IMR-90 (cell line): ENCODE measurements at regions not wholly inside any gene's neighbourhood (a gene's known extent, or its start where the extent isn't known, plus 50 kb on each side); places are given as distances from the start of the nearest gene placed in this dataset.

Source experiments
- ATAC-seq: fragments of 200-7000 bp; cut with Tn5 transposase; 2 replicates; pipeline ENCODE4 v1.9.1; 2020; ENCODE audit warnings: low read depth, mild to moderate bottlenecking, moderate library complexity
- BruUV-seq: library from RNA; stranded (reverse); fragments of 400-500 nt; replicated peaks from 2 replicates; lab custom pipeline; 2021; lab: Mats Ljungman, UMichigan
- CTCF ChIA-PET: fragments of 300-600 bp; formaldehyde crosslinking; extraction: SDS; loops from one replicate; lab custom pipeline; 2021; ENCODE audit warnings: antibody characterized with exemption; lab: Yijun Ruan, JAX
- POLR2A ChIA-PET: fragments of 300-600 bp; sonication (Branson Sonifier 250); formaldehyde crosslinking; loops from one replicate; lab custom pipeline; 2022; ENCODE audit warnings: antibody characterized with exemption; ENCODE audit not compliant: unreplicated experiment; lab: Charles Lee
- DNase-seq: peaks from one replicate; pipeline ENCODE4 v3.0.0; 2013
- H2AFZ ChIP-seq: replicated peaks from 2 replicates; pipeline ENCODE3; 2013; ENCODE audit warnings: low read length, mild to moderate bottlenecking; ENCODE audit not compliant: poor library complexity
- H2AK5ac ChIP-seq: 2 replicates; pipeline ENCODE4 v1.6.1; 2013; ENCODE audit warnings: low read depth, low read length, inconsistent platforms
- H2AK9ac ChIP-seq: replicated peaks from 2 replicates; pipeline ENCODE3; 2013; ENCODE audit warnings: mild to moderate bottlenecking, low read depth, low read length, moderate library complexity; ENCODE audit not compliant: poor library complexity
- H2BK120ac ChIP-seq: 2 replicates; pipeline ENCODE4 v1.6.1; 2013; ENCODE audit warnings: low read depth, low read length, inconsistent platforms
- H2BK15ac ChIP-seq: 3 replicates; pipeline ENCODE4 v1.6.1; 2013; ENCODE audit warnings: low read depth, low read length, inconsistent platforms
- H2BK20ac ChIP-seq: 2 replicates; pipeline ENCODE4 v1.6.1; 2013; ENCODE audit warnings: low read depth, mild to moderate bottlenecking, inconsistent platforms, low read length, moderate library complexity
- H2BK5ac ChIP-seq: 2 replicates; pipeline ENCODE4 v1.6.1; 2013; ENCODE audit warnings: mild to moderate bottlenecking, low read depth, low read length, inconsistent platforms; ENCODE audit not compliant: poor library complexity, severe bottlenecking
- H3K14ac ChIP-seq: replicated peaks from 2 replicates; pipeline ENCODE4 v1.6.1; 2013; ENCODE audit warnings: low read depth, low read length, inconsistent platforms
- H3K18ac ChIP-seq: 2 replicates; pipeline ENCODE4 v1.6.1; 2013; ENCODE audit warnings: low read depth, low read length, control low read depth
- H3K23ac ChIP-seq: 2 replicates; pipeline ENCODE4 v1.6.1; 2013; ENCODE audit warnings: low read depth, low read length, inconsistent platforms
- H3K27ac ChIP-seq: 2 replicates; pipeline ENCODE4 v1.5.1; 2013; ENCODE audit warnings: mild to moderate bottlenecking, control low read depth, low read length; ENCODE audit not compliant: insufficient read depth
- H3K27me3 ChIP-seq: 2 replicates; pipeline ENCODE4 v1.6.1; 2013; ENCODE audit warnings: low read length; ENCODE audit not compliant: control insufficient read depth, insufficient read depth
- H3K36me3 ChIP-seq: 2 replicates; pipeline ENCODE4 v1.6.1; 2013; ENCODE audit warnings: low read length, mixed read lengths; ENCODE audit not compliant: control insufficient read depth, insufficient read depth
- H3K4ac ChIP-seq: 2 replicates; pipeline ENCODE4 v1.6.1; 2013; ENCODE audit warnings: low read depth, low read length, inconsistent platforms
- H3K4me1 ChIP-seq: 2 replicates; pipeline ENCODE4 v1.6.1; 2013; ENCODE audit warnings: low read length, mixed read lengths; ENCODE audit not compliant: control insufficient read depth, insufficient read depth
- H3K4me2 ChIP-seq: 2 replicates; pipeline ENCODE4 v1.6.1; 2013; ENCODE audit warnings: low read depth, mild to moderate bottlenecking, control low read depth, low read length, moderate library complexity
- H3K4me3 ChIP-seq: 2 replicates; pipeline ENCODE4 v1.5.1; 2013; ENCODE audit warnings: low read depth, mild to moderate bottlenecking, control low read depth, low read length, moderate library complexity; ENCODE audit not compliant: insufficient read depth
- H3K56ac ChIP-seq: 2 replicates; pipeline ENCODE4 v1.6.1; 2013; ENCODE audit warnings: low read length, inconsistent platforms; ENCODE audit not compliant: insufficient read depth; ENCODE audit errors: extremely low read depth
- H3K79me1 ChIP-seq, 2 experiments: 2 replicates each; pipeline ENCODE4 v1.6.1; 2013; ENCODE audit warnings: low read length in 2 of 2, inconsistent platforms in 1 of 2, low read depth in 1 of 2
- H3K9ac ChIP-seq: 2 replicates; pipeline ENCODE4 v1.6.1; 2013; ENCODE audit warnings: low read depth, low read length, control low read depth
- H3K9me1 ChIP-seq: 2 replicates; pipeline ENCODE4 v1.6.1; 2013; ENCODE audit warnings: low read length, inconsistent platforms; ENCODE audit not compliant: insufficient read depth
- H3K9me3 ChIP-seq: 2 replicates; pipeline ENCODE4 v1.6.1; 2013; ENCODE audit warnings: low read length; ENCODE audit not compliant: control insufficient read depth, insufficient read depth
- H4K20me1 ChIP-seq: 2 replicates; pipeline ENCODE4 v1.6.1; 2013; ENCODE audit warnings: low read length, inconsistent platforms; ENCODE audit not compliant: insufficient read depth
- H4K5ac ChIP-seq: 2 replicates; pipeline ENCODE4 v1.6.1; 2013; ENCODE audit warnings: mild to moderate bottlenecking, low read depth, low read length, control low read depth
- H4K8ac ChIP-seq, 2 experiments: 2 replicates each; pipeline ENCODE4 v1.6.1; 2013; ENCODE audit warnings: low read depth in 2 of 2, low read length in 2 of 2, control low read depth in 1 of 2, inconsistent platforms in 1 of 2
- H4K91ac ChIP-seq: 2 replicates; pipeline ENCODE4 v1.6.1; 2013; ENCODE audit warnings: low read depth, low read length, inconsistent platforms; ENCODE audit not compliant: insufficient read depth
- BHLHE40 ChIP-seq: fragments of 150-350 bp; IDR thresholded peaks from 2 replicates; pipeline ENCODE4 v1.6.1; 2016; ENCODE audit warnings: mild to moderate bottlenecking, low read depth, low read length
- CEBPB ChIP-seq: IDR thresholded peaks from 2 replicates; pipeline ENCODE4 v1.6.1; 2012; ENCODE audit warnings: low read depth, low read length, improper control_type of control experiment
- CHD1 ChIP-seq: IDR thresholded peaks from 2 replicates; pipeline ENCODE4 v1.6.1; 2012; ENCODE audit warnings: low read depth, low read length, improper control_type of control experiment
- ELK1 ChIP-seq: fragments of 150-350 bp; IDR thresholded peaks from 2 replicates; pipeline ENCODE4 v1.6.1; 2016; ENCODE audit warnings: low read depth, mild to moderate bottlenecking, low read length, moderate library complexity, borderline replicate concordance
- MAZ ChIP-seq: IDR thresholded peaks from 2 replicates; pipeline ENCODE4 v1.6.1; 2012; ENCODE audit warnings: low read depth, mild to moderate bottlenecking, low read length, improper control_type of control experiment, moderate library complexity, borderline replicate concordance
- MXI1 ChIP-seq: IDR thresholded peaks from 2 replicates; pipeline ENCODE4 v1.6.1; 2012; ENCODE audit warnings: low read depth, mild to moderate bottlenecking, low read length, moderate library complexity, borderline replicate concordance
- NFE2L2 ChIP-seq: fragments of 150-350 bp; IDR thresholded peaks from 2 replicates; pipeline ENCODE4 v1.6.1; 2016; ENCODE audit warnings: low read depth, mild to moderate bottlenecking, low read length
- POLR2A ChIP-seq: IDR thresholded peaks from 2 replicates; pipeline ENCODE4 v1.6.1; 2012; ENCODE audit warnings: mild to moderate bottlenecking, low read depth, low read length
- RAD21 ChIP-seq: IDR thresholded peaks from 2 replicates; pipeline ENCODE4 v1.6.1; 2012; ENCODE audit warnings: low read length, improper control_type of control experiment
- RCOR1 ChIP-seq: IDR thresholded peaks from 2 replicates; pipeline ENCODE4 v1.6.1; 2012; ENCODE audit warnings: mild to moderate bottlenecking, low read length, improper control_type of control experiment; ENCODE audit not compliant: insufficient replicate concordance
- RFX5 ChIP-seq: IDR thresholded peaks from 2 replicates; pipeline ENCODE4 v1.8.0; 2012; ENCODE audit warnings: low read depth, mild to moderate bottlenecking, low read length, moderate library complexity
- SMC3 ChIP-seq: fragments of 150-350 bp; IDR thresholded peaks from 2 replicates; pipeline ENCODE4 v1.6.1; 2016; ENCODE audit warnings: low read depth, mild to moderate bottlenecking, antibody characterized with exemption, low read length, moderate library complexity
- USF2 ChIP-seq: fragments of 150-350 bp; IDR thresholded peaks from 2 replicates; pipeline ENCODE4 v1.6.1; 2017; ENCODE audit warnings: mild to moderate bottlenecking, antibody characterized with exemption, low read length, low read depth
- WGBS, 2 experiments: methylation state at CpG; one replicate each; pipeline versions ENCODE4 v1.1.5 to v1.1.7; 2013; ENCODE audit warnings: missing lambda C conversion rate in 2 of 2; ENCODE audit not compliant: insufficient read length in 1 of 2; ENCODE audit errors: extremely low coverage in 2 of 2; 5-methylcytosine and 5-hydroxymethylcytosine counted together
- dilution Hi-C: fragments of 300-500 bp; cut with HindIII; formaldehyde crosslinking; loops from one replicate; pipeline ENCODE4 v1.14.3; 2018; ENCODE audit warnings: low sequenced_read_pairs; ENCODE audit not compliant: unreplicated experiment
- in situ Hi-C: fragments of 300-500 bp; cut with MboI; formaldehyde crosslinking; loops from 3 replicates; pipeline ENCODE4 v1.14.3; 2019; ENCODE audit warnings: low sequenced_read_pairs, inconsistent platforms, mixed read lengths
- intact Hi-C: fragments of 100-400 bp; cut with micrococcal nuclease; formaldehyde crosslinking; loops from 2 replicates; pipeline ENCODE4 v1.10.0; 2022

- H2BK15ac ChIP-seq = no peak overlapping the region
- H3K4me2 ChIP-seq = no peak overlapping the region
- H3K14ac ChIP-seq = no peak overlapping the region
- no peak overlapping the region for H4K91ac ChIP-seq
- no peak overlapping the region for H2BK120ac ChIP-seq
- H3K4me1 ChIP-seq = no peaks in the 10 kb centered on the region
- no peak overlapping the region for H2BK20ac ChIP-seq
- no peak overlapping the region for H2AK5ac ChIP-seq
- POLR2A ChIA-PET = no interaction called here
- no CpG with 5 or more reads among the region's 2 CpGs for WGBS, 2 experiments
- BruUV-seq = no TSS peak
- no peak overlapping the region for H3K9ac ChIP-seq
- no peak overlapping the region for H2AK9ac ChIP-seq
- intact Hi-C loops = no loop called here
- no peaks in the 10 kb centered on the region for H3K36me3 ChIP-seq
- DNase-seq (no peak), ATAC-seq (no peak)
- H3K9me1 ChIP-seq = no peaks in the 10 kb centered on the region
- no peak overlapping the region for H3K18ac ChIP-seq
- H2AFZ ChIP-seq = no peak overlapping the region
- in situ Hi-C loops = no loop called here
- no peaks in the 10 kb centered on the region for H3K27me3 ChIP-seq
- H3K9me3 ChIP-seq = peaks cover 7% of the 10 kb centered on the region; the same call in 1 of the 2 replicates
- TF ChIP-seq RFX5 = no peak
- no peak for TF ChIP-seq NFE2L2
- TF ChIP-seq MAZ = no peak
- TF ChIP-seq ELK1 = no peak
- TF ChIP-seq CEBPB = no peak
- TF ChIP-seq USF2 = no peak
- TF ChIP-seq BHLHE40 = no peak
- TF ChIP-seq SMC3 = no peak
- TF ChIP-seq RCOR1 = no peak
- no peak for TF ChIP-seq MXI1
- TF ChIP-seq RAD21 = no peak
- no peak for TF ChIP-seq POLR2A
- no peak for TF ChIP-seq CHD1
- dilution Hi-C loops = no loop called here
- no peak overlapping the region for H3K4me3 ChIP-seq
- no peak overlapping the region for H3K23ac ChIP-seq
- H2BK5ac ChIP-seq = no peak overlapping the region
- H3K79me1 ChIP-seq = no peaks in the 10 kb centered on the region
- H4K5ac ChIP-seq = no peak overlapping the region
- no peak overlapping the region for H3K4ac ChIP-seq
- H3K27ac ChIP-seq = no peak overlapping the region
- no peak overlapping the region for H3K56ac ChIP-seq
- CTCF ChIA-PET = no interaction called here
- H4K8ac ChIP-seq = no peak overlapping the region
- H4K20me1 ChIP-seq = no peaks in the 10 kb centered on the region
These were observed 344.2 kb upstream of the GRM7 start for GRCh38 chr3:6516694-6517093.
